ENCODE measurements at regions not wholly inside any gene's neighbourhood (a gene's known extent, or its start where the extent isn't known, plus 50 kb on each side); places are given as distances from the start of the nearest gene placed in this dataset.

- TF ChIP-seq, protein P1, sequence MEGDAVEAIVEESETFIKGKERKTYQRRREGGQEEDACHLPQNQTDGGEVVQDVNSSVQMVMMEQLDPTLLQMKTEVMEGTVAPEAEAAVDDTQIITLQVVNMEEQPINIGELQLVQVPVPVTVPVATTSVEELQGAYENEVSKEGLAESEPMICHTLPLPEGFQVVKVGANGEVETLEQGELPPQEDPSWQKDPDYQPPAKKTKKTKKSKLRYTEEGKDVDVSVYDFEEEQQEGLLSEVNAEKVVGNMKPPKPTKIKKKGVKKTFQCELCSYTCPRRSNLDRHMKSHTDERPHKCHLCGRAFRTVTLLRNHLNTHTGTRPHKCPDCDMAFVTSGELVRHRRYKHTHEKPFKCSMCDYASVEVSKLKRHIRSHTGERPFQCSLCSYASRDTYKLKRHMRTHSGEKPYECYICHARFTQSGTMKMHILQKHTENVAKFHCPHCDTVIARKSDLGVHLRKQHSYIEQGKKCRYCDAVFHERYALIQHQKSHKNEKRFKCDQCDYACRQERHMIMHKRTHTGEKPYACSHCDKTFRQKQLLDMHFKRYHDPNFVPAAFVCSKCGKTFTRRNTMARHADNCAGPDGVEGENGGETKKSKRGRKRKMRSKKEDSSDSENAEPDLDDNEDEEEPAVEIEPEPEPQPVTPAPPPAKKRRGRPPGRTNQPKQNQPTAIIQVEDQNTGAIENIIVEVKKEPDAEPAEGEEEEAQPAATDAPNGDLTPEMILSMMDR (IDR thresholded peaks at IDR 0.05 in 4 of 5, conservative IDR thresholded peaks at IDR 0.05 in 1 of 5), result no peak
- TF ChIP-seq POLR2A (IDR thresholded peaks at IDR 0.05), result no peak
Measured at GRCh38 chr1:81307786-81308185, 492.9 kb upstream of the ADGRL2 start.
